WTC11 (cell line): ENCODE measurements at regions not wholly inside any gene's neighbourhood (a gene's known extent, or its start where the extent isn't known, plus 50 kb on each side); places are given as distances from the start of the nearest gene placed in this dataset.

Experiments
- ATAC-seq: fragments of 200-7000 bp; cut with Tn5 transposase; 2 replicates; pipeline ENCODE4 v1.10.0; 2021; ENCODE audit warnings: mild to moderate bottlenecking, moderate library complexity
- CTCF ChIA-PET: fragments of 300-600 bp; sonication (Branson Sonifier 250); formaldehyde crosslinking; loops from one replicate; lab custom pipeline; 2021; ENCODE audit warnings: antibody characterized with exemption; lab: Charles Lee
- POLR2A ChIA-PET: fragments of 350-600 bp; sonication (Branson Sonifier 250); formaldehyde crosslinking; loops from one replicate; lab custom pipeline; 2021; ENCODE audit warnings: antibody characterized with exemption; lab: Charles Lee
- DNase-seq: peaks from one replicate; pipeline ENCODE4 v3.0.0; 2021; ENCODE audit warnings: low spot score
- H3K27ac Mint-ChIP-seq: 2 replicates; pipeline ENCODE4 v1.8.0; 2021; ENCODE audit warnings: mixed read lengths
- H3K27me3 Mint-ChIP-seq: 2 replicates; pipeline ENCODE4 v1.8.0; 2021; ENCODE audit warnings: low read depth, mild to moderate bottlenecking, moderate library complexity, mixed read lengths
- H3K36me3 Mint-ChIP-seq: 2 replicates; pipeline ENCODE4 v1.8.0; 2021; ENCODE audit warnings: mixed read lengths
- H3K4me1 Mint-ChIP-seq: 2 replicates; pipeline ENCODE4 v1.8.0; 2022; ENCODE audit warnings: mixed read lengths
- H3K4me3 Mint-ChIP-seq: 2 replicates; pipeline ENCODE4 v1.8.0; 2021; ENCODE audit warnings: mild to moderate bottlenecking, moderate library complexity, mixed read lengths
- H3K9me3 Mint-ChIP-seq: 2 replicates; pipeline ENCODE4 v1.8.0; 2021; ENCODE audit warnings: mixed read lengths
- CREB1 ChIP-seq: sonication (generic); formaldehyde crosslinking; IDR thresholded peaks from 2 replicates; pipeline ENCODE4 v1.8.0; 2023; ENCODE audit warnings: mild to moderate bottlenecking, missing genetic modification reagents
- IRF2 ChIP-seq: sonication (generic); formaldehyde crosslinking; IDR thresholded peaks from 2 replicates; pipeline ENCODE4 v1.8.0; 2022; ENCODE audit warnings: low read depth, missing genetic modification reagents, borderline replicate concordance
- JAZF1 ChIP-seq: fragments of 250-450 bp; sonication (Bioruptor Pico); IDR thresholded peaks from 2 replicates; pipeline ENCODE4 v1.9.0; 2021; ENCODE audit warnings: moderate library complexity, mild to moderate bottlenecking, inconsistent platforms
- NFYB ChIP-seq: sonication (generic); formaldehyde crosslinking; conservative IDR thresholded peaks from 2 replicates; pipeline ENCODE4 v1.8.0; 2022; ENCODE audit warnings: low read depth, missing genetic modification reagents
- SMAD3 ChIP-seq: sonication (generic); formaldehyde crosslinking; IDR thresholded peaks from 2 replicates; pipeline ENCODE4 v1.8.0; 2022; ENCODE audit warnings: missing genetic modification reagents, mild to moderate bottlenecking, borderline replicate concordance
- TP53 ChIP-seq: sonication (generic); formaldehyde crosslinking; IDR thresholded peaks from 2 replicates; pipeline ENCODE4 v1.8.1; 2023; ENCODE audit warnings: mild to moderate bottlenecking, missing genetic modification reagents
- ZNF317 ChIP-seq: sonication (generic); formaldehyde crosslinking; IDR thresholded peaks from 2 replicates; pipeline ENCODE4 v1.8.1; 2023; ENCODE audit warnings: low read depth, mild to moderate bottlenecking, moderate library complexity, missing genetic modification reagents, borderline replicate concordance
- ZNF416 ChIP-seq: fragments of 250-450 bp; sonication (Bioruptor Pico); IDR thresholded peaks from 2 replicates; pipeline ENCODE4 v1.9.0; 2021; ENCODE audit warnings: mild to moderate bottlenecking, inconsistent platforms
- TF ChIP-seq, protein P1 (sequence below): fragments of 250-450 bp; sonication (Bioruptor Pico); IDR thresholded peaks from 2 replicates; pipeline ENCODE4 v1.9.0; 2021; ENCODE audit warnings: moderate library complexity, mild to moderate bottlenecking, inconsistent platforms, borderline replicate concordance
- TF ChIP-seq, protein P2 (sequence below): sonication (generic); formaldehyde crosslinking; IDR thresholded peaks from 2 replicates; pipeline ENCODE4 v1.8.1; 2023; ENCODE audit warnings: mild to moderate bottlenecking, moderate library complexity, missing genetic modification reagents
- TF ChIP-seq, protein P3 (sequence below): sonication (generic); formaldehyde crosslinking; IDR thresholded peaks from 2 replicates; pipeline ENCODE4 v1.8.1; 2023; ENCODE audit warnings: mild to moderate bottlenecking, missing genetic modification reagents, borderline replicate concordance
- TF ChIP-seq, protein P4 (sequence below): sonication (generic); formaldehyde crosslinking; IDR thresholded peaks from 2 replicates; pipeline ENCODE4 v1.8.1; 2022; ENCODE audit warnings: mild to moderate bottlenecking, missing genetic modification reagents, moderate library complexity, borderline replicate concordance
- TF ChIP-seq, protein P5 (sequence below): fragments of 250-450 bp; sonication (Bioruptor Pico); IDR thresholded peaks from 2 replicates; pipeline ENCODE4 v1.9.0; 2021; ENCODE audit warnings: mild to moderate bottlenecking
- TF ChIP-seq, protein P6 (sequence below): sonication (generic); formaldehyde crosslinking; IDR thresholded peaks from 2 replicates; pipeline ENCODE4 v1.8.1; 2023; ENCODE audit warnings: mild to moderate bottlenecking, missing genetic modification reagents
- TF ChIP-seq, protein P7 (sequence below): fragments of 250-450 bp; sonication (Bioruptor Pico); IDR thresholded peaks from 2 replicates; pipeline ENCODE4 v2.1.2; 2022; ENCODE audit warnings: mild to moderate bottlenecking, moderate library complexity

DNA sequence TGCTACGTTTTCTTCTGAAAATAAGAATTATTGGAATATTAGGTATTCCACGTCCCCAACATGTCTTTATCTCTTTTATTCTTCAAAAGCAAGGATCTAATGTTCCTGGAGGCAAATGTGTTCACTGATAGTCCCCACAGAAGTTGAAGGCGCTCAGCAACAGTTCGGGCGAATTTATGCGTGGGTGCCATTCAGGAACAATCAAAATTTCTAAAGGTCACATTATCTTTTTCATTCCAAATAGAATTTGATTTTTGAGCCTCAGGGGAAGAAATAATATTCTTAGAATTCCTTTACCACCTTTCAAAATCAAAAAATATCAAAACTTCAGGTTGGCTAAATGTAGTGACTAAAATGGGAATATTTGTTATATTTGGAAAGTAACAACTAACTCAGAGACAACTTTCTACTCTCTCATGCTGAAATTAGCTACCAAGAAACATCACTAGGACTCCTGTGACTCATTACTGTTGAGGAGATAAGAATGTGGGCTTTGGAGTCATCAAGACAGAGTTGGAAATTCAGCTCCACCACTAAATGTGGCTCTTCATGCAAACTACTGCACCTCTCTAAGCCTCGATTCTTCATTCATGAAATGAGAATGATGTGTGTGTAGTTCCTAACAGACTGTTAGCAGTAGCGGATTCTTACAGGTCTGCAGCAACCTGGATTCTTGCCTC, 72.3 kb upstream of the KIT start:
- no peak overlapping the region for H3K4me3 Mint-ChIP-seq
- ATAC-seq, result no peak
- H3K27me3 Mint-ChIP-seq, result no peaks in the 10 kb centered on the region; the same call in 1 of the 2 replicates
- POLR2A ChIA-PET, result no interaction called here
- CTCF ChIA-PET, result no interaction called here
- TF ChIP-seq SMAD3 (no peak), IRF2 (CRISPR knock-in tag) (no peak), ZNF416 (CRISPR knock-in tag) (no peak), NFYB (CRISPR knock-in tag) (no peak)
- TF ChIP-seq, protein P1, sequence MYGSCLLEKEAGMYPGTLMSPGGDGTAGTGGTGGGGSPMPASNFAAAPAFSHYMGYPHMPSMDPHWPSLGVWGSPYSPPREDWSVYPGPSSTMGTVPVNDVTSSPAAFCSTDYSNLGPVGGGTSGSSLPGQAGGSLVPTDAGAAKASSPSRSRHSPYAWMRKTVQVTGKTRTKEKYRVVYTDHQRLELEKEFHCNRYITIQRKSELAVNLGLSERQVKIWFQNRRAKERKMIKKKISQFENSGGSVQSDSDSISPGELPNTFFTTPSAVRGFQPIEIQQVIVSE, result no peak
- TF ChIP-seq, protein P2, sequence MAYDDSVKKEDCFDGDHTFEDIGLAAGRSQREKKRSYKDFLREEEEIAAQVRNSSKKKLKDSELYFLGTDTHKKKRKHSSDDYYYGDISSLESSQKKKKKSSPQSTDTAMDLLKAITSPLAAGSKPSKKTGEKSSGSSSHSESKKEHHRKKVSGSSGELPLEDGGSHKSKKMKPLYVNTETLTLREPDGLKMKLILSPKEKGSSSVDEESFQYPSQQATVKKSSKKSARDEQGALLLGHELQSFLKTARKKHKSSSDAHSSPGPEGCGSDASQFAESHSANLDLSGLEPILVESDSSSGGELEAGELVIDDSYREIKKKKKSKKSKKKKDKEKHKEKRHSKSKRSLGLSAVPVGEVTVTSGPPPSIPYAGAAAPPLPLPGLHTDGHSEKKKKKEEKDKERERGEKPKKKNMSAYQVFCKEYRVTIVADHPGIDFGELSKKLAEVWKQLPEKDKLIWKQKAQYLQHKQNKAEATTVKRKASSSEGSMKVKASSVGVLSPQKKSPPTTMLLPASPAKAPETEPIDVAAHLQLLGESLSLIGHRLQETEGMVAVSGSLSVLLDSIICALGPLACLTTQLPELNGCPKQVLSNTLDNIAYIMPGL (CRISPR knock-in tag), result no peak
- TF ChIP-seq, protein P3, sequence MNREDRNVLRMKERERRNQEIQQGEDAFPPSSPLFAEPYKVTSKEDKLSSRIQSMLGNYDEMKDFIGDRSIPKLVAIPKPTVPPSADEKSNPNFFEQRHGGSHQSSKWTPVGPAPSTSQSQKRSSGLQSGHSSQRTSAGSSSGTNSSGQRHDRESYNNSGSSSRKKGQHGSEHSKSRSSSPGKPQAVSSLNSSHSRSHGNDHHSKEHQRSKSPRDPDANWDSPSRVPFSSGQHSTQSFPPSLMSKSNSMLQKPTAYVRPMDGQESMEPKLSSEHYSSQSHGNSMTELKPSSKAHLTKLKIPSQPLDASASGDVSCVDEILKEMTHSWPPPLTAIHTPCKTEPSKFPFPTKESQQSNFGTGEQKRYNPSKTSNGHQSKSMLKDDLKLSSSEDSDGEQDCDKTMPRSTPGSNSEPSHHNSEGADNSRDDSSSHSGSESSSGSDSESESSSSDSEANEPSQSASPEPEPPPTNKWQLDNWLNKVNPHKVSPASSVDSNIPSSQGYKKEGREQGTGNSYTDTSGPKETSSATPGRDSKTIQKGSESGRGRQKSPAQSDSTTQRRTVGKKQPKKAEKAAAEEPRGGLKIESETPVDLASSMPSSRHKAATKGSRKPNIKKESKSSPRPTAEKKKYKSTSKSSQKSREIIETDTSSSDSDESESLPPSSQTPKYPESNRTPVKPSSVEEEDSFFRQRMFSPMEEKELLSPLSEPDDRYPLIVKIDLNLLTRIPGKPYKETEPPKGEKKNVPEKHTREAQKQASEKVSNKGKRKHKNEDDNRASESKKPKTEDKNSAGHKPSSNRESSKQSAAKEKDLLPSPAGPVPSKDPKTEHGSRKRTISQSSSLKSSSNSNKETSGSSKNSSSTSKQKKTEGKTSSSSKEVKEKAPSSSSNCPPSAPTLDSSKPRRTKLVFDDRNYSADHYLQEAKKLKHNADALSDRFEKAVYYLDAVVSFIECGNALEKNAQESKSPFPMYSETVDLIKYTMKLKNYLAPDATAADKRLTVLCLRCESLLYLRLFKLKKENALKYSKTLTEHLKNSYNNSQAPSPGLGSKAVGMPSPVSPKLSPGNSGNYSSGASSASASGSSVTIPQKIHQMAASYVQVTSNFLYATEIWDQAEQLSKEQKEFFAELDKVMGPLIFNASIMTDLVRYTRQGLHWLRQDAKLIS (CRISPR knock-in tag), result no peak
- TF ChIP-seq, protein P4, sequence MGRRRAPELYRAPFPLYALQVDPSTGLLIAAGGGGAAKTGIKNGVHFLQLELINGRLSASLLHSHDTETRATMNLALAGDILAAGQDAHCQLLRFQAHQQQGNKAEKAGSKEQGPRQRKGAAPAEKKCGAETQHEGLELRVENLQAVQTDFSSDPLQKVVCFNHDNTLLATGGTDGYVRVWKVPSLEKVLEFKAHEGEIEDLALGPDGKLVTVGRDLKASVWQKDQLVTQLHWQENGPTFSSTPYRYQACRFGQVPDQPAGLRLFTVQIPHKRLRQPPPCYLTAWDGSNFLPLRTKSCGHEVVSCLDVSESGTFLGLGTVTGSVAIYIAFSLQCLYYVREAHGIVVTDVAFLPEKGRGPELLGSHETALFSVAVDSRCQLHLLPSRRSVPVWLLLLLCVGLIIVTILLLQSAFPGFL (CRISPR knock-in tag), result no peak
- TF ChIP-seq, all 79 proteins: peak for 0
- Mint-ChIP-seq H3K36me3 (no peaks in the 10 kb centered on the region), H3K27ac (no peak overlapping the region), H3K4me1 (no peaks in the 10 kb centered on the region), H3K9me3 (no peaks in the 10 kb centered on the region)
- DNase-seq, result no peak

DNA sequence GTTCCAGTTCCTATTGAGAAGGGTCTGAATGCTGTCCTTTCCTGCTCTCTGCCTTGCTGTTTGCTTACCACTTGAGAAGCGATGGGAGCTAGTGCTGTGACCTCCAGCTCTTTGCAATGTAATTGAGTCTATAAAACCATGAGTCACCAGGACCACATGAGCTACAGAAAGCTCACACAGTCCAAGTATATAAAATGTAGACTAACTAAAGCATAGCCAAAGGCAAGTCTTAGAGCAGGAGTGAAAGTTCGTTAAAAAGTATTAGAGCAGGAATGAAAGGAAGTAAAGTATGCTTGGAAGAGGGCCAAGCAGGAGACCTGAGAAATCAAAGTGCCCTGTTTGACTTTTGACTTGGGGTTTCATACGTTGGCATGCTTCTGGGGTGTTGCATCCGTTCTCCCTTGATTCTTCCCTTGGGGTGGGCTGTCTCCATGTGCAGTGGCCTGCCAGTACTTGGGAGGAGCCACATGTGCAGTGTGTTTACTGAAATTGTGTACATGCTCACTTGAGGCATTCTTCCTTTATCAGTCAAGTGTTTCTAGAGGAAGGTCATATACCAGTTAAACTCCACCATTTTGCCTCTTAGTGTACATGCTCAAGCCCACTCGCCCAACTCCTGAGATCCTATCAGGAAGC, 71.3 kb upstream of the KIT start:
- TF ChIP-seq CREB1 (CRISPR knock-in tag), result no peak
- TF ChIP-seq ZNF317 (CRISPR knock-in tag), result no peak
- TF ChIP-seq, protein P2 (CRISPR knock-in tag), result no peak
- no peak for TF ChIP-seq JAZF1 (CRISPR knock-in tag)
- TF ChIP-seq, protein P5, sequence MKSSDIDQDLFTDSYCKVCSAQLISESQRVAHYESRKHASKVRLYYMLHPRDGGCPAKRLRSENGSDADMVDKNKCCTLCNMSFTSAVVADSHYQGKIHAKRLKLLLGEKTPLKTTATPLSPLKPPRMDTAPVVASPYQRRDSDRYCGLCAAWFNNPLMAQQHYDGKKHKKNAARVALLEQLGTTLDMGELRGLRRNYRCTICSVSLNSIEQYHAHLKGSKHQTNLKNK (CRISPR knock-in tag), result no peak
- TF ChIP-seq, protein P6, sequence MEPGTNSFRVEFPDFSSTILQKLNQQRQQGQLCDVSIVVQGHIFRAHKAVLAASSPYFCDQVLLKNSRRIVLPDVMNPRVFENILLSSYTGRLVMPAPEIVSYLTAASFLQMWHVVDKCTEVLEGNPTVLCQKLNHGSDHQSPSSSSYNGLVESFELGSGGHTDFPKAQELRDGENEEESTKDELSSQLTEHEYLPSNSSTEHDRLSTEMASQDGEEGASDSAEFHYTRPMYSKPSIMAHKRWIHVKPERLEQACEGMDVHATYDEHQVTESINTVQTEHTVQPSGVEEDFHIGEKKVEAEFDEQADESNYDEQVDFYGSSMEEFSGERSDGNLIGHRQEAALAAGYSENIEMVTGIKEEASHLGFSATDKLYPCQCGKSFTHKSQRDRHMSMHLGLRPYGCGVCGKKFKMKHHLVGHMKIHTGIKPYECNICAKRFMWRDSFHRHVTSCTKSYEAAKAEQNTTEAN (CRISPR knock-in tag), result no peak
- no peak for TF ChIP-seq TP53 (CRISPR knock-in tag)
- TF ChIP-seq, protein P7, sequence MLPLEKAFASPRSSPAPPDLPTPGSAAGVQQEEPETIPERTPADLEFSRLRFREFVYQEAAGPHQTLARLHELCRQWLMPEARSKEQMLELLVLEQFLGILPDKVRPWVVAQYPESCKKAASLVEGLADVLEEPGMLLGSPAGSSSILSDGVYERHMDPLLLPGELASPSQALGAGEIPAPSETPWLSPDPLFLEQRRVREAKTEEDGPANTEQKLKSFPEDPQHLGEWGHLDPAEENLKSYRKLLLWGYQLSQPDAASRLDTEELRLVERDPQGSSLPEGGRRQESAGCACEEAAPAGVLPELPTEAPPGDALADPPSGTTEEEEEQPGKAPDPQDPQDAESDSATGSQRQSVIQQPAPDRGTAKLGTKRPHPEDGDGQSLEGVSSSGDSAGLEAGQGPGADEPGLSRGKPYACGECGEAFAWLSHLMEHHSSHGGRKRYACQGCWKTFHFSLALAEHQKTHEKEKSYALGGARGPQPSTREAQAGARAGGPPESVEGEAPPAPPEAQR (CRISPR knock-in tag), result no peak
- TF ChIP-seq, all 79 proteins: peak for 0
- H3K36me3 Mint-ChIP-seq, result no peaks in the 10 kb centered on the region
- H3K4me1 Mint-ChIP-seq, result no peaks in the 10 kb centered on the region
- ATAC-seq (no peak), DNase-seq (no peak)
- POLR2A ChIA-PET, result no interaction called here
- H3K9me3 Mint-ChIP-seq, result no peaks in the 10 kb centered on the region
- H3K27ac Mint-ChIP-seq, result no peak overlapping the region
- H3K27me3 Mint-ChIP-seq, result no peaks in the 10 kb centered on the region
- CTCF ChIA-PET, result no interaction called here
- H3K4me3 Mint-ChIP-seq, result no peak overlapping the region
